Neural progenitor cell (in vitro differentiated cells): ENCODE measurements at regions not wholly inside any gene's neighbourhood (a gene's known extent, or its start where the extent isn't known, plus 50 kb on each side); places are given as distances from the start of the nearest gene placed in this dataset.

ENCODE experiments used
- DNase-seq: peaks from one replicate; pipeline ENCODE4 v3.0.0-alpha.2; 2016; ENCODE audit warnings: low spot score
- H2AFZ ChIP-seq: fragments of 200-600 bp; sonication (generic); replicated peaks from 2 replicates; pipeline ENCODE4 v1.6.1; 2016; ENCODE audit warnings: antibody characterized with exemption
- H3F3A ChIP-seq: fragments of 200-600 bp; sonication (generic); 2 replicates; pipeline ENCODE4 v1.6.1; 2016; ENCODE audit warnings: antibody characterized with exemption, low read depth
- H3K27ac ChIP-seq: fragments of 200-600 bp; sonication (generic); 2 replicates; pipeline ENCODE4 v1.5.1; 2016; ENCODE audit warnings: mild to moderate bottlenecking
- H3K27me3 ChIP-seq: fragments of 200-600 bp; sonication (generic); 2 replicates; pipeline ENCODE4 v1.6.1; 2016; ENCODE audit warnings: mild to moderate bottlenecking, moderate library complexity
- H3K36me3 ChIP-seq: fragments of 200-600 bp; sonication (generic); 2 replicates; pipeline ENCODE4 v1.5.1; 2016
- H3K4me1 ChIP-seq: fragments of 200-600 bp; sonication (generic); 2 replicates; pipeline ENCODE4 v1.6.1; 2016; ENCODE audit warnings: mixed run types
- H3K4me2 ChIP-seq: fragments of 200-600 bp; sonication (generic); 2 replicates; pipeline ENCODE4 v1.6.1; 2016
- H3K4me3 ChIP-seq: fragments of 200-600 bp; sonication (generic); 2 replicates; pipeline ENCODE4 v1.5.1; 2016
- H3K79me2 ChIP-seq: fragments of 200-600 bp; sonication (generic); 2 replicates; pipeline ENCODE4 v1.6.1; 2016; ENCODE audit warnings: low read depth
- H3K9ac ChIP-seq: fragments of 200-600 bp; sonication (generic); 2 replicates; pipeline ENCODE4 v1.6.1; 2016
- H3K9me3 ChIP-seq: fragments of 200-600 bp; sonication (generic); 2 replicates; pipeline ENCODE4 v1.5.1; 2016; ENCODE audit warnings: low read depth
- H4K20me1 ChIP-seq: fragments of 200-600 bp; sonication (generic); 2 replicates; pipeline ENCODE4 v1.6.1; 2016; ENCODE audit warnings: low read depth
- H3K27ac Mint-ChIP-seq: 3 replicates; pipeline ENCODE4 v1.8.0; 2021; ENCODE audit warnings: mixed read lengths
- H3K27me3 Mint-ChIP-seq: 2 replicates; pipeline ENCODE4 v1.8.0; 2022; ENCODE audit warnings: low read depth, mild to moderate bottlenecking, inconsistent platforms, moderate library complexity, mixed read lengths; ENCODE audit not compliant: insufficient read depth
- H3K36me3 Mint-ChIP-seq: 3 replicates; pipeline ENCODE4 v1.8.0; 2021; ENCODE audit warnings: mixed read lengths
- H3K4me1 Mint-ChIP-seq: 3 replicates; pipeline ENCODE4 v1.8.0; 2021; ENCODE audit warnings: mixed read lengths
- H3K4me3 Mint-ChIP-seq: 3 replicates; pipeline ENCODE4 v1.8.0; 2021; ENCODE audit warnings: mild to moderate bottlenecking, moderate library complexity, mixed read lengths
- H3K9me3 Mint-ChIP-seq: 3 replicates; pipeline ENCODE4 v1.8.0; 2020; ENCODE audit warnings: mixed read lengths
- CTCF ChIP-seq: fragments of 200-600 bp; sonication (generic); IDR thresholded peaks from 2 replicates; pipeline ENCODE4 v1.5.1; 2017; ENCODE audit warnings: antibody characterized with exemption, mild to moderate bottlenecking
- EZH2 ChIP-seq: fragments of 200-600 bp; sonication (generic); IDR thresholded peaks from 2 replicates; pipeline ENCODE4 v1.6.1; 2017; ENCODE audit warnings: antibody characterized with exemption, mild to moderate bottlenecking, moderate library complexity
- EZH2phosphoT487 ChIP-seq: fragments of 200-600 bp; sonication (generic); IDR thresholded peaks from 2 replicates; pipeline ENCODE4 v1.6.1; 2017; ENCODE audit warnings: antibody characterized with exemption

GRCh38 chr15:94001255-94001801 is 230.0 kb upstream of the MCTP2 start:
- no peak overlapping the region for H3K27ac Mint-ChIP-seq

GRCh38 chr15:94000606-94001005 is 230.8 kb upstream of the MCTP2 start:
- Histone ChIP-seq H2AFZ (peak overlapping the region; percentile 74), H3F3A (peaks cover 10% of the 10 kb centered on the region), H4K20me1 (no peaks in the 10 kb centered on the region), H3K4me2 (peak overlapping the region; percentile 19), H3K9me3 (no peaks in the 10 kb centered on the region), H3K27ac (no peak overlapping the region), H3K4me3 (no peak overlapping the region), H3K9ac (no peak overlapping the region), H3K27me3 (no peaks in the 10 kb centered on the region), H3K79me2 (no peaks in the 10 kb centered on the region), H3K4me1 (peaks cover 23% of the 10 kb centered on the region), H3K36me3 (no peaks in the 10 kb centered on the region)
- peaks cover 4% of the 10 kb centered on the region for H3K27me3 Mint-ChIP-seq
- no peaks in the 10 kb centered on the region for H3K36me3 Mint-ChIP-seq
- no peak overlapping the region for H3K4me3 Mint-ChIP-seq
- peak; percentile 22 for DNase-seq
- peaks cover 7% of the 10 kb centered on the region for H3K4me1 Mint-ChIP-seq
- TF ChIP-seq CTCF (no peak), EZH2 (no peak), EZH2phosphoT487 (no peak)
- H3K9me3 Mint-ChIP-seq, result no peaks in the 10 kb centered on the region
- no peak overlapping the region for H3K27ac Mint-ChIP-seq

More at GRCh38 chr15:94001255-94001801, 230.0 kb upstream of the MCTP2 start:
- no peaks in the 10 kb centered on the region for H3K79me2 ChIP-seq
- peaks cover 4% of the 10 kb centered on the region for H3K27me3 Mint-ChIP-seq
- no peaks in the 10 kb centered on the region for H3K9me3 ChIP-seq
- H3F3A ChIP-seq, result peaks cover 10% of the 10 kb centered on the region
- no peaks in the 10 kb centered on the region for H4K20me1 ChIP-seq
- peak overlapping the region; percentile 52 for H3K4me2 ChIP-seq
- H3K27ac ChIP-seq, result no peak overlapping the region
- H3K9me3 Mint-ChIP-seq, result no peaks in the 10 kb centered on the region
- no peak overlapping the region for H2AFZ ChIP-seq
- no peak overlapping the region for H3K9ac ChIP-seq
- H3K27me3 ChIP-seq, result no peaks in the 10 kb centered on the region
- peaks cover 7% of the 10 kb centered on the region for H3K4me1 Mint-ChIP-seq
- no peak for DNase-seq
- H3K4me3 ChIP-seq, result no peak overlapping the region
- H3K4me3 Mint-ChIP-seq, result no peak overlapping the region
- no peak for TF ChIP-seq EZH2phosphoT487
- TF ChIP-seq CTCF, result no peak
- TF ChIP-seq EZH2, result no peak
- peaks cover 23% of the 10 kb centered on the region for H3K4me1 ChIP-seq
- no peaks in the 10 kb centered on the region for H3K36me3 Mint-ChIP-seq
- H3K36me3 ChIP-seq, result no peaks in the 10 kb centered on the region

GRCh38 chr15:93997071-93997658 is 234.2 kb upstream of the MCTP2 start:
- H3K4me3 Mint-ChIP-seq, result no peak overlapping the region
- H3K4me1 ChIP-seq, result peaks cover 23% of the 10 kb centered on the region
- peaks cover 5% of the 10 kb centered on the region for H3F3A ChIP-seq
- no peak overlapping the region for H3K27ac Mint-ChIP-seq
- H3K36me3 ChIP-seq, result no peaks in the 10 kb centered on the region
- no peak overlapping the region for H2AFZ ChIP-seq
- H4K20me1 ChIP-seq, result no peaks in the 10 kb centered on the region
- no peaks in the 10 kb centered on the region for H3K27me3 Mint-ChIP-seq
- no peaks in the 10 kb centered on the region for H3K9me3 Mint-ChIP-seq
- TF ChIP-seq CTCF (peak; percentile 78), EZH2phosphoT487 (no peak), EZH2 (no peak)
- DNase-seq, result peak; percentile 21
- no peaks in the 10 kb centered on the region for H3K79me2 ChIP-seq
- no peak overlapping the region for H3K4me3 ChIP-seq
- H3K9ac ChIP-seq, result no peak overlapping the region
- H3K27me3 ChIP-seq, result no peaks in the 10 kb centered on the region
- no peaks in the 10 kb centered on the region for H3K9me3 ChIP-seq
- no peaks in the 10 kb centered on the region for H3K36me3 Mint-ChIP-seq
- H3K27ac ChIP-seq, result no peak overlapping the region
- no peak overlapping the region for H3K4me2 ChIP-seq
- peaks cover 7% of the 10 kb centered on the region for H3K4me1 Mint-ChIP-seq
